K562 (cell line): ENCODE measurements at regions not wholly inside any gene's neighbourhood (a gene's known extent, or its start where the extent isn't known, plus 50 kb on each side); places are given as distances from the start of the nearest gene placed in this dataset.

Experiments
- ATAC-seq: fragments of 200-7000 bp; cut with Tn5 transposase; 3 replicates; pipeline ENCODE4 v1.9.1; 2020; ENCODE audit warnings: moderate library complexity
- BruUV-seq: library from RNA; stranded (reverse); fragments of 400-500 nt; replicated peaks from 2 replicates; lab custom pipeline; 2021; lab: Mats Ljungman, UMichigan
- CTCF ChIA-PET: fragments of 300-600 bp; formaldehyde crosslinking; extraction: SDS; loops from one replicate; lab custom pipeline; 2021; ENCODE audit warnings: low intra/inter-chr PET ratio; lab: Yijun Ruan, JAX
- POLR2A ChIA-PET: fragments of 300-600, 350-650 bp; sonication (Branson Sonifier 250); formaldehyde crosslinking; extraction: SDS; loops from one replicate; lab custom pipeline; 2021; ENCODE audit warnings: antibody characterized with exemption, inconsistent platforms; lab: Yijun Ruan, JAX
- DNase-seq, 4 experiments: peaks; one replicate each; pipeline versions ENCODE4 v3.0.0 to v3.0.0-alpha.2; 2011 to 2018; ENCODE audit warnings: low spot score in 3 of 4, mixed read lengths in 3 of 4; ENCODE audit errors: extremely low read depth in 1 of 4
- FAIRE-seq: peaks from 2 replicates; lab custom pipeline; 2011; peaks lifted over from hg19 to GRCh38; lab: Jason Lieb, UNC
- H2AFZ ChIP-seq: 2 replicates; pipeline ENCODE4 v1.6.0; 2011; ENCODE audit warnings: low read depth, low read length, control low read depth, inconsistent platforms
- H3K27ac ChIP-seq: fragments of 200-600 bp; 3 replicates; pipeline ENCODE4 v1.8.0; 2011; ENCODE audit warnings: low read depth, mild to moderate bottlenecking, control low read depth, inconsistent platforms, low read length, moderate library complexity, mixed read lengths; ENCODE audit errors: extremely low read depth
- H3K27me3 ChIP-seq, 2 experiments: fragments of 300-600 bp in 1 of 2; 2 replicates in 1 of 2; 3 replicates in 1 of 2; pipeline versions ENCODE4 v1.6.0 to v1.8.0; 2011; ENCODE audit warnings: inconsistent platforms in 2 of 2, low read length in 2 of 2, mild to moderate bottlenecking in 1 of 2, mixed read lengths in 1 of 2, moderate library complexity in 1 of 2; ENCODE audit not compliant: control insufficient read depth in 2 of 2, insufficient read depth in 2 of 2
- H3K36me3 ChIP-seq: fragments of 300-600 bp; 3 replicates; pipeline ENCODE4 v1.8.0; 2011; ENCODE audit warnings: mild to moderate bottlenecking, low read length, inconsistent platforms; ENCODE audit not compliant: control insufficient read depth, insufficient read depth
- H3K4me1 ChIP-seq, 2 experiments: fragments of 200-600 bp in 1 of 2; replicated peaks in 1 of 2; 2 replicates in 1 of 2; 3 replicates in 1 of 2; pipeline versions ENCODE4 v1.5.1 to v1.8.0; 2011; ENCODE audit warnings: inconsistent platforms in 2 of 2, low read length in 2 of 2, mild to moderate bottlenecking in 1 of 2, mixed read lengths in 1 of 2, moderate library complexity in 1 of 2; ENCODE audit not compliant: control insufficient read depth in 2 of 2, insufficient read depth in 2 of 2
- H3K4me2 ChIP-seq: 2 replicates; pipeline ENCODE4 v1.6.1; 2011; ENCODE audit warnings: low read length, control low read depth, inconsistent platforms, mixed read lengths; ENCODE audit not compliant: insufficient read depth
- H3K4me3 ChIP-seq: fragments of 200-600 bp; sonication (generic), shearing (Covaris generic); 2 replicates; pipeline ENCODE4 v1.5.1; 2016; ENCODE audit warnings: control low read depth, inconsistent platforms
- H3K79me2 ChIP-seq: fragments of 200-600 bp; 3 replicates; pipeline ENCODE4 v1.8.0; 2011; ENCODE audit warnings: low read length, inconsistent platforms; ENCODE audit not compliant: control insufficient read depth, insufficient read depth
- H3K9ac ChIP-seq, 2 experiments: 2 replicates each; pipeline versions ENCODE4 v1.6.0 to v1.6.1; 2011; ENCODE audit warnings: low read depth in 2 of 2, low read length in 2 of 2, control low read depth in 1 of 2, inconsistent platforms in 1 of 2, mild to moderate bottlenecking in 1 of 2, mixed read lengths in 1 of 2; ENCODE audit not compliant: insufficient read depth in 1 of 2
- H3K9me1 ChIP-seq: one replicate; pipeline ENCODE4 v1.6.0; 2011; ENCODE audit warnings: inconsistent platforms, mild to moderate bottlenecking, low read length, moderate library complexity; ENCODE audit not compliant: control insufficient read depth, insufficient read depth
- H3K9me3 ChIP-seq: replicated peaks from 2 replicates; pipeline ENCODE4 v1.5.1; 2011; ENCODE audit warnings: low read depth, low read length, inconsistent platforms; ENCODE audit not compliant: control insufficient read depth, insufficient read depth
- H4K20me1 ChIP-seq: replicated peaks from 2 replicates; pipeline ENCODE4 v1.6.1; 2011; ENCODE audit warnings: low read length, inconsistent platforms, mixed read lengths; ENCODE audit not compliant: control insufficient read depth, insufficient read depth
- ATF1 ChIP-seq, 2 experiments: fragments of 450-650 bp in 1 of 2; IDR thresholded peaks; 2 replicates each; pipeline ENCODE4 v1.6.1; 2016; ENCODE audit warnings: missing compliant biosample characterization in 1 of 2, missing genetic modification characterization in 1 of 2
- MAZ ChIP-seq, 2 experiments: fragments of 450-650 bp in 1 of 2; sonication (generic) in 1 of 2; formaldehyde crosslinking; IDR thresholded peaks in 1 of 2; conservative IDR thresholded peaks in 1 of 2; 2 replicates each; pipeline versions ENCODE4 v1.4.0 to v1.5.0; 2020; ENCODE audit warnings: mild to moderate bottlenecking in 1 of 2, missing genetic modification reagents in 1 of 2
- MEF2A ChIP-seq: IDR thresholded peaks from 2 replicates; pipeline ENCODE4 v1.6.1; 2011; ENCODE audit warnings: low read depth, mild to moderate bottlenecking, low read length, moderate library complexity; ENCODE audit not compliant: control insufficient read depth
- SIN3A ChIP-seq, 2 experiments: fragments of 150-350 bp in 1 of 2; IDR thresholded peaks; 2 replicates each; pipeline ENCODE4 v1.6.1; 2011 to 2016; ENCODE audit warnings: borderline replicate concordance in 2 of 2, low read depth in 2 of 2, low read length in 2 of 2, mild to moderate bottlenecking in 2 of 2, moderate library complexity in 2 of 2; ENCODE audit not compliant: control insufficient read depth in 1 of 2
- TCF7L2 ChIP-seq: fragments of 150-350 bp; IDR thresholded peaks from 2 replicates; pipeline ENCODE4 v1.6.1; 2016; ENCODE audit warnings: low read depth, mild to moderate bottlenecking, low read length, moderate library complexity
- TEAD1 ChIP-seq, 2 experiments: fragments of 450-650 bp in 1 of 2; sonication (generic) in 1 of 2; formaldehyde crosslinking; IDR thresholded peaks; 2 replicates each; pipeline versions ENCODE4 v1.4.0 to v1.8.0; 2020 to 2022; ENCODE audit warnings: mild to moderate bottlenecking in 2 of 2, missing genetic modification reagents in 1 of 2
- TRIM28 ChIP-seq: fragments of 450-650 bp; IDR thresholded peaks from 2 replicates; pipeline ENCODE4 v1.6.1; 2017
- ZBTB17 ChIP-seq: fragments of 450-650 bp; formaldehyde crosslinking; IDR thresholded peaks from 2 replicates; pipeline ENCODE4 v1.4.0; 2020; ENCODE audit warnings: mild to moderate bottlenecking
- ZKSCAN8 ChIP-seq: fragments of 200-800 bp; sonication (Bioruptor generic); IDR thresholded peaks from 2 replicates; pipeline ENCODE4 v1.6.1; 2016; ENCODE audit warnings: missing genetic modification characterization, missing compliant biosample characterization
- ZNF41 ChIP-seq: fragments of 250-450 bp; sonication (Bioruptor Pico); conservative IDR thresholded peaks from 2 replicates; pipeline ENCODE4 v1.4.0; 2020; ENCODE audit warnings: mild to moderate bottlenecking
- ZNF766 ChIP-seq: fragments of 200-800 bp; sonication (Bioruptor generic); conservative IDR thresholded peaks from 2 replicates; pipeline ENCODE4 v1.6.1; 2016; ENCODE audit warnings: missing genetic modification characterization, missing compliant biosample characterization
- ZZZ3 ChIP-seq: fragments of 450-650 bp; IDR thresholded peaks from 2 replicates; pipeline ENCODE4 v1.6.1; 2016; ENCODE audit warnings: antibody characterized with exemption, mild to moderate bottlenecking, moderate library complexity
- WGBS: fragments of 100-300 bp; shearing (Covaris generic); methylation state at CpG from one replicate; pipeline ENCODE4 v1.1.6; 2016; ENCODE audit warnings: low coverage, mixed read lengths; ENCODE audit not compliant: insufficient coverage; ENCODE audit errors: missing lambda C conversion rate; 5-methylcytosine and 5-hydroxymethylcytosine counted together
- in situ Hi-C: fragments of 300-500 bp; cut with MboI; formaldehyde crosslinking; loops from 4 replicates; pipeline ENCODE4 v1.15.0; 2018; ENCODE audit warnings: inconsistent platforms, mixed read lengths
- intact Hi-C: fragments of 100-400 bp; cut with micrococcal nuclease; formaldehyde crosslinking; loops from 2 replicates; pipeline ENCODE4 v1.14.2; 2022
- TF ChIP-seq, protein P1 (sequence below), 2 experiments: fragments of 450-650 bp; conservative IDR thresholded peaks; 2 replicates each; pipeline ENCODE4 v1.6.1; 2017; ENCODE audit warnings: mild to moderate bottlenecking in 2 of 2, moderate library complexity in 2 of 2
- TF ChIP-seq, protein P2 (sequence below): fragments of 450-650 bp; IDR thresholded peaks from 2 replicates; pipeline ENCODE4 v1.6.1; 2016; ENCODE audit warnings: borderline replicate concordance
- TF ChIP-seq, protein P3 (sequence below): fragments of 450-650 bp; formaldehyde crosslinking; IDR thresholded peaks from 2 replicates; pipeline ENCODE4 v1.4.0; 2020; ENCODE audit warnings: mild to moderate bottlenecking, moderate library complexity

DNA sequence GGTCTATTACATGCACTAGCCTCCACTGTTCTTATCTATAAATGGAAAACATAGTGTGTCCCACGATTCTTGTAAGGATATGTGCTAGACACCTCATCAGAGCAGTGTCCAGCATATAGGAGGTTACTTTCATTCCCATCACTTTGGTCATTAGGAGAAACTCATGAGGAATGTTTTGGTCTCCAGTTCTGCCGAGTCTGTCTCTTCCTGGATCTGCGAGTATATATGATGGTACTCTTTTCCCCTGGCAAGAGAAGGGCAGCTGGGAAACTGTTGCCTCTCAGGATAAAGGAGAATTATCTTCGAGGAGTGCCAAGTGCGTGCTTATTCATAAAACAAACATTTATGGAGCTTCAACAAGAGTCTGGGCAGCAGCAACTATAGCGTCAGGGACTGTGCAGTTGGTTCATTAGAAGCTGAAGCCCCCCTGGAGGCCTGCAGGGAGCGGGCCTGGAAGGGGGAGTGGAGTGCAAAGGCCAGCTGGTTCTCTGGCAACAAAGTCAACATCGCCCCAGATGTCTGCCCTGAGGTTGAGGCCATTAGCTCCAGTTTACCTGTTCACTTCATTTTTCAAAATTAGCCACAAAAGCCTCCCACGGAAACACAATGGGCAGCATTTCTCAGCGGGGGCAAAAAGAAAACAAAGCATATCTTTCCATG lies 811.9 kb downstream of the MAFB start:
- in situ Hi-C loops (no loop called here), intact Hi-C loops (no loop called here)
- Histone ChIP-seq H4K20me1 (no peaks in the 10 kb centered on the region), H3K9me1 (no peaks in the 10 kb centered on the region), H3K4me3 (no peak overlapping the region), H3K27me3 (no peaks in the 10 kb centered on the region), H3K4me1 (no peaks in the 10 kb centered on the region), H3K27ac (no peak overlapping the region), H3K79me2 (no peaks in the 10 kb centered on the region), H3K4me2 (no peak overlapping the region), H3K36me3 (no peaks in the 10 kb centered on the region), H3K9me3 (no peaks in the 10 kb centered on the region), H2AFZ (no peak overlapping the region), H3K9ac (no peak overlapping the region)
- DNase-seq (no peak), ATAC-seq (no peak), FAIRE-seq (no peak)
- POLR2A ChIA-PET: no interaction called here
- under 1% methylated on average over 8 of the region's 10 CpGs for WGBS
- no peak for TF ChIP-seq ZNF766 (CRISPR knock-in tag)
- no peak for TF ChIP-seq ZBTB17 (CRISPR knock-in tag)
- no peak for TF ChIP-seq ZNF41 (CRISPR knock-in tag)
- TF ChIP-seq MAZ (CRISPR knock-in tag; conservative IDR thresholded peaks at IDR 0.05 in 1 of 2, IDR thresholded peaks at IDR 0.05 in 1 of 2): no peak
- TF ChIP-seq, protein P1, sequence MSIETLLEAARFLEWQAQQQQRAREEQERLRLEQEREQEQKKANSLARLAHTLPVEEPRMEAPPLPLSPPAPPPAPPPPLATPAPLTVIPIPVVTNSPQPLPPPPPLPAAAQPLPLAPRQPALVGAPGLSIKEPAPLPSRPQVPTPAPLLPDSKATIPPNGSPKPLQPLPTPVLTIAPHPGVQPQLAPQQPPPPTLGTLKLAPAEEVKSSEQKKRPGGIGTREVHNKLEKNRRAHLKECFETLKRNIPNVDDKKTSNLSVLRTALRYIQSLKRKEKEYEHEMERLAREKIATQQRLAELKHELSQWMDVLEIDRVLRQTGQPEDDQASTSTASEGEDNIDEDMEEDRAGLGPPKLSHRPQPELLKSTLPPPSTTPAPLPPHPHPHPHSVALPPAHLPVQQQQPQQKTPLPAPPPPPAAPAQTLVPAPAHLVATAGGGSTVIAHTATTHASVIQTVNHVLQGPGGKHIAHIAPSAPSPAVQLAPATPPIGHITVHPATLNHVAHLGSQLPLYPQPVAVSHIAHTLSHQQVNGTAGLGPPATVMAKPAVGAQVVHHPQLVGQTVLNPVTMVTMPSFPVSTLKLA (conservative IDR thresholded peaks at IDR 0.05): no peak
- TF ChIP-seq TRIM28: no peak
- no peak for TF ChIP-seq TEAD1 (CRISPR knock-in tag; IDR thresholded peaks at IDR 0.05)
- TF ChIP-seq ATF1 (CRISPR knock-in tag; IDR thresholded peaks at IDR 0.05): no peak
- TF ChIP-seq ATF1 (tag; IDR thresholded peaks at IDR 0.05): no peak
- no peak for TF ChIP-seq SIN3A (IDR thresholded peaks at IDR 0.05; ENCODE audit: borderline replicate concordance in 2 of 2, control insufficient read depth in 1 of 2, low read depth in 2 of 2, low read length in 2 of 2)
- no peak for TF ChIP-seq TCF7L2
- TF ChIP-seq, protein P2, sequence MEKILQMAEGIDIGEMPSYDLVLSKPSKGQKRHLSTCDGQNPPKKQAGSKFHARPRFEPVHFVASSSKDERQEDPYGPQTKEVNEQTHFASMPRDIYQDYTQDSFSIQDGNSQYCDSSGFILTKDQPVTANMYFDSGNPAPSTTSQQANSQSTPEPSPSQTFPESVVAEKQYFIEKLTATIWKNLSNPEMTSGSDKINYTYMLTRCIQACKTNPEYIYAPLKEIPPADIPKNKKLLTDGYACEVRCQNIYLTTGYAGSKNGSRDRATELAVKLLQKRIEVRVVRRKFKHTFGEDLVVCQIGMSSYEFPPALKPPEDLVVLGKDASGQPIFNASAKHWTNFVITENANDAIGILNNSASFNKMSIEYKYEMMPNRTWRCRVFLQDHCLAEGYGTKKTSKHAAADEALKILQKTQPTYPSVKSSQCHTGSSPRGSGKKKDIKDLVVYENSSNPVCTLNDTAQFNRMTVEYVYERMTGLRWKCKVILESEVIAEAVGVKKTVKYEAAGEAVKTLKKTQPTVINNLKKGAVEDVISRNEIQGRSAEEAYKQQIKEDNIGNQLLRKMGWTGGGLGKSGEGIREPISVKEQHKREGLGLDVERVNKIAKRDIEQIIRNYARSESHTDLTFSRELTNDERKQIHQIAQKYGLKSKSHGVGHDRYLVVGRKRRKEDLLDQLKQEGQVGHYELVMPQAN: no peak
- TF ChIP-seq ZKSCAN8 (CRISPR knock-in tag): no peak
- no peak for TF ChIP-seq ZZZ3
- TF ChIP-seq, protein P3, sequence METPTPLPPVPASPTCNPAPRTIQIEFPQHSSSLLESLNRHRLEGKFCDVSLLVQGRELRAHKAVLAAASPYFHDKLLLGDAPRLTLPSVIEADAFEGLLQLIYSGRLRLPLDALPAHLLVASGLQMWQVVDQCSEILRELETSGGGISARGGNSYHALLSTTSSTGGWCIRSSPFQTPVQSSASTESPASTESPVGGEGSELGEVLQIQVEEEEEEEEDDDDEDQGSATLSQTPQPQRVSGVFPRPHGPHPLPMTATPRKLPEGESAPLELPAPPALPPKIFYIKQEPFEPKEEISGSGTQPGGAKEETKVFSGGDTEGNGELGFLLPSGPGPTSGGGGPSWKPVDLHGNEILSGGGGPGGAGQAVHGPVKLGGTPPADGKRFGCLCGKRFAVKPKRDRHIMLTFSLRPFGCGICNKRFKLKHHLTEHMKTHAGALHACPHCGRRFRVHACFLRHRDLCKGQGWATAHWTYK (CRISPR knock-in tag): no peak
- no peak for TF ChIP-seq MEF2A
- no TSS peak for BruUV-seq
- CTCF ChIA-PET: no interaction called here
